AG08396 (cell line): ENCODE measurements at regions not wholly inside any gene's neighbourhood (a gene's known extent, or its start where the extent isn't known, plus 50 kb on each side); places are given as distances from the start of the nearest gene placed in this dataset.
A peak's percentile ranks its signal among the peaks of the same experiment; 100 is the strongest.

ENCODE experiments used
- DNase-seq: peaks from one replicate; pipeline ENCODE4 v3.0.0; 2012; ENCODE audit warnings: low spot score, mixed read lengths

- DNase-seq = no peak
Measured at GRCh38 chr9:81847181-81847915, 80.9 kb upstream of the SPATA31D4 start.

- DNase-seq = peak; percentile 22
Measured at GRCh38 chr9:81848472-81848871, 79.8 kb upstream of the SPATA31D4 start.

- no peak for DNase-seq
Measured at GRCh38 chr9:81849631-81850259, 78.5 kb upstream of the SPATA31D4 start.

GRCh38 chr9:81850724-81851123, 77.5 kb upstream of the SPATA31D4 start:
- no peak for DNase-seq

GRCh38 chr9:81851340-81851739, 76.9 kb upstream of the SPATA31D4 start:
- no peak for DNase-seq

- no peak for DNase-seq
Measured at GRCh38 chr9:81852820-81853219, 75.4 kb upstream of the SPATA31D4 start.

- peak; percentile 37 for DNase-seq
Measured at GRCh38 chr9:81855538-81855937, 72.7 kb upstream of the SPATA31D4 start.

GRCh38 chr9:81858657-81859430, 69.4 kb upstream of the SPATA31D4 start:
- DNase-seq = no peak

GRCh38 chr9:81860581-81860980, 67.6 kb upstream of the SPATA31D4 start:
- DNase-seq = no peak

- DNase-seq = peak; percentile 55
Measured at GRCh38 chr9:81861644-81862043, 66.6 kb upstream of the SPATA31D4 start.

- no peak for DNase-seq
Measured at GRCh38 chr9:81868145-81868544, 60.1 kb upstream of the SPATA31D4 start.

- peak; percentile 62 for DNase-seq
Measured at GRCh38 chr9:81871695-81872094, 56.5 kb upstream of the SPATA31D4 start.

- DNase-seq = no peak
Measured at GRCh38 chr9:81874250-81874649, 54.0 kb upstream of the SPATA31D4 start.

GRCh38 chr9:81874931-81875330, 53.3 kb upstream of the SPATA31D4 start:
- DNase-seq = peak; percentile 25

- DNase-seq = no peak
Measured at GRCh38 chr9:81877047-81877446, 51.2 kb upstream of the SPATA31D4 start.
